ENCODE measurements at regions not wholly inside any gene's neighbourhood (a gene's known extent, or its start where the extent isn't known, plus 50 kb on each side); places are given as distances from the start of the nearest gene placed in this dataset.

DNA sequence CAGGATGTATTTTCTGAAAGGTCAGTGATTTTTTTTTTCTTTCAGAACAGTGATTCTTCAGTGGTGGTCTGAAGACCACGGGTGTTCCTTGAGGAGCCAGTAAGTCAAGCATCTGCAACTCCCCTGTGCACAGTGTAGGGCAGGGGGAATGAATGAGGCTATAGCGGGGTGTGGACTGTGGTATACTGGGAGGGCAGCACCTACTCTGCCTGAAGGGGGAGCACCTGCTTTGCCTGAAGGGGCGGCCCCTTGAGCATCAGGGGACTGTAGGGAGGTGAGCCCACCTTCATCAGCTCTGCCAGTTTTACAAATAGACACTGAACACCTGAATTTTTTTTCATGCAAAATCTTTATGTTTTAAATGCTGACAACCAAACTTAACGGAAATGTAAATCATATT, 77.5 kb upstream of the RIPOR2 start:
- no peak for DNase-seq

DNA sequence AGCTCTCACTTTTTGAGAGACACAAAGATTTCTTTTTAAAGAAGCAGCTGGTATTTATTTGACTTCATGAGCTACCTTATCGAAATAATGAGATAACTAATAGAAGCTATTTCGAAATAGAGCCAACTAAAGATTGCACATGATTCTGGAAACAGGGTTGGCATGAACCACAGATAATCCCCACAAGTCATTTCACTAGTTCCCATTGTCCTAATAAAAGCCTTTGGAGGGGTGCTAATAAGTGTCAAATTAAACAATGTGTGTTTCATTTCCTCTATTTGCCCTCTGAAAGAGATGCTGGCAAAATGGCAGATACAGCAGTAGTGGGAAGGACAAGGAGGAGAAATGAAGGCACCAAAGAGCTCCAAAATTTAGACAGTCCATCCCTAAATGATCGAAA, 78.6 kb upstream of the RIPOR2 start:
- DNase-seq, result no peak

DNA sequence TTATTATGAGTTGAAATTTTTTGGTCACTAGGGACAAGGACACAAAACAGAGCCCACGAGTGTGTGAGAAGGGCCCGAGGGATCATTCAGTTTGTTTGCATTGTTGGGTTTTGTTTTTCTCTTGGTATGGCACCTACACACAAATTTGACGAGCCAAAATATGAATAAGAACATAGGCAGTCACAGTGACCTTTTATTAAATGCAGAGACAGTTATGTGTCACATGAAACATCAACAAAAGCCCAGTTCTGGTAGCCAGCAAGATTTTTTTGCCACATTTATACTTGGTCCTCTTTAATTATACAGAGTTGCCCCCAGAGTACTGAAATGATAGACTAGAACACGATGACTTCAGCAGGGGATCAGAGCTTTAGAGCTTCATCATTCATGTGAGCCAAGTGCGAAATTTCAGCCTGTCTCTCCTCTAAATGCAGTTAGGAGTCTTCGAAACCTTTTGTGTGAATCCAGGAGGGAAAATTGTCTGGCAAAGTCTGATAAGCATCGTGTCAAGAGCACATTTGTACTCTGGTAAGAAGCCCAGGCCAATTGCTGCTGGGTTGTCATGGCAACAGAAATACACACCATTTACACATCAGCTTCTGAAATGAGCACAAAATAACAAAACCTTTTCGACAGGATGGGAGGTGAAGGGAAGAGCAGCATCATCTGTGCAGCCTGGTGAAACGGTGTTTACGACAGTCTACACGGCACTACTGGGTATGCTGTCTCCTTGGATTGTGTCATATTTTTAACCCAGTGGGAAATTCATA, 79.2 kb upstream of the RIPOR2 start:
- no peak for DNase-seq

GRCh38 chr6:25016014-25016720, 80.4 kb upstream of the RIPOR2 start:
- no peak for DNase-seq

DNA sequence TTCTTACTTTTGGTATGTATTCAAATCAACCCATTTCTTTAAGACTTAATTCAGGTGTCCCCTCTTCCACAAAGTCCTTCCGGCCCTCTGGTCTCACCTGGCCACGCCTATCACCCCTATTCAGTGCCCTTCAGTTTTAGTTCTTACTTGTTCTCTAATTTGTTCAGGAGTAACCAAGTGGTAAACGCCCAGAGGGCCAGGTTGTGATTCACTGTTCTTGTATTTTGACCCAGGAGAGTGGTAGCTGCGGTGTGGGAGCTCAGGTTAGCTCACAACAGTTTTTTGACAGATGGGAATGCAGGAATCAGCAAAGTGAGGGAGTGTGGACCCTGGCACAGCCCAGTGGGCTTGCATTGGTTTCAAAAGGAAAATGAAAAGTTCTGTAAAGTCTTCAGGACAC, 81.7 kb upstream of the RIPOR2 start:
- DNase-seq, result no peak

DNA sequence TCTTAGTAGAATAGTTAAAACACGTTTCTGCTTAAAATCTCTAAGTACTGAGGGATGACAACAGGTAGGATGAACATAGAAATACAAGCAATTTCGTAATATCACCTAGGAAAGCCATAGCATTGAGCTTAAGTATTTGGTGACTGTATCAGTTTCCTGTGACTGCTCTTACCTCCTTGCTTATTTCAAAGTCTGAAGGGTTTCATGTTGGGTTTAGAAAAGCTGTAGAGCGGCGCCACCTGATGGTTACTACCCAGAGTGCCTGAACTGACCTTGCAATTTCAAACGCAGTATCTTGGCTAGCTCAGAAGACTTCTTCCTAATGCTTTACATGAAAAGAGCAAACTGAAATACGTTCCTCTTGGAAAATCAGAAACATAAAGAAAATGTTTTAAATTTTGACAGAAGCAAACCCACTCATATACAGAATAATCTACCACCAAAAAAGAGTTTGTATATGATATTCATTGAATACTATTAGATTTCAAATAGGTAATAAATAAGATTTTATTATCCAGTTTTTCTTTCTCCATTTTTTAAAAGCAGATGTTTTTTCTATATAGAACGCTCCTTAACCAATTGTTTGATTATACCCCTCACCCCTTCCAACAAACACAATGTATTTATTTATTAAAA, 82.3 kb upstream of the RIPOR2 start:
- peak; percentile 70 to 78 for DNase-seq

DNA sequence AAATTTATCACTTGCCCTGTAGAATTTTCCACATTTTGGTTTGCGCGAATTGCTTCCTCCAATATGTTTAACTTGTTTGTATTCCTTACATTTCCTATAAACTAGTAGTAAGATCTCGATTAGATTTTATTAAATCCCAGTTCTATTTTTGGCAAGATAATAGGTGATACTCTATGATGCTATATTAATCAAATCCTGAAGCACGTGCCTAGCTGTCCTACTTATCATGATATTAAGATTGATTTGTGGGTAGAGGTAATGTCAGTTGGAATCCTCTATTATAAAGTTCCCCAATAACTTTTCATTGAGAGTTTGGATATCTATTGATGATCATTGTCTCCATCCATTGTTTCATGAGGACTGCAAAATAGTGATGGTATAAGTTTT, 82.8 kb upstream of the RIPOR2 start:
- DNase-seq, result no peak

DNA sequence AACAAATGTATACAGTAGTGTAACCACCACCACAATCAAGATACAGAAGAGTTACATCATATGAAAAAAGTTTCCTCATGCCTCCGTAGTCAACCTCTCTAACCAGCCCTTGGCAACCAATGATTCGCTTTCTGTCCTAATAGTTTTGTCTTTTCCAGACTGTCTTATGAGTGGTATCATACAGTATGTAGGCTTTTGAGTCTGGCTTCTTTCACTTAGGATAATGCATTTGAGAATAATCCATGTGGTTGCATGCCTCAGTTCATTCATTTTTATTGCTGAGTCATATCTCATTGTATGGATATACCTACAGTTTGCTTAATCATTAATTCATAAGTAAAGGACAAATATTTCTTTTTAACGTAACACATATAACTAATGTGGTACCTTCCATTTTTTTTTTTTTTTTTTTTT, 86.4 kb upstream of the RIPOR2 start:
- no peak for DNase-seq

- no peak for DNase-seq
Observed at GRCh38 chr6:25023781-25024180, 88.0 kb upstream of the RIPOR2 start.

GRCh38 chr6:25024821-25025220, 89.1 kb upstream of the RIPOR2 start:
- no peak for DNase-seq

- DNase-seq, result no peak
Observed at GRCh38 chr6:25025248-25025918, 89.6 kb upstream of the RIPOR2 start.

- DNase-seq, result no peak
Observed at GRCh38 chr6:25025919-25026301, 90.2 kb upstream of the RIPOR2 start.

- DNase-seq, result no peak
Observed at GRCh38 chr6:25026723-25027122, 91.0 kb upstream of the RIPOR2 start.

- peak; percentile 58 to 75 for DNase-seq
Observed at GRCh38 chr6:25027221-25027916, 91.6 kb upstream of the RIPOR2 start.

DNA sequence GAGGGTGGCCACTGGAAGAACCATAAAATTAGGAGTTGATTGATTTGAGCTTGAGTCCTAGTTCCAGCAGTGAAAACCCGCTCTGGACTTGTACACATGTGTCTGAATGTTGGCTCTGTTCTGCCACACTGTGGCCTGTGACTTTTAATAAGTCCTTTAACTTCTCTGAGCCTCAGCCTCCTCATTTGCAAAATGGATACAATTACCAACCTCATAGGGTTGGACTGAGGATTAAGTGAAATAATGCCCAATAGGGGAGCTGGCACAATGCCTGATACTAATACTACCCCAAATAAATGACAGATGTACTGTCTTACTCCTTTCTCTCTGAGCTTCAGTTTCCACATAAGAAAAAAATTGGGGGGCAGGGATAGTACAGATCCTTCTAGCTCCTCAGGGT, 92.6 kb upstream of the RIPOR2 start:
- DNase-seq, result no peak

GRCh38 chr6:25032934-25033333, 97.2 kb upstream of the RIPOR2 start:
- DNase-seq, result no peak

DNA sequence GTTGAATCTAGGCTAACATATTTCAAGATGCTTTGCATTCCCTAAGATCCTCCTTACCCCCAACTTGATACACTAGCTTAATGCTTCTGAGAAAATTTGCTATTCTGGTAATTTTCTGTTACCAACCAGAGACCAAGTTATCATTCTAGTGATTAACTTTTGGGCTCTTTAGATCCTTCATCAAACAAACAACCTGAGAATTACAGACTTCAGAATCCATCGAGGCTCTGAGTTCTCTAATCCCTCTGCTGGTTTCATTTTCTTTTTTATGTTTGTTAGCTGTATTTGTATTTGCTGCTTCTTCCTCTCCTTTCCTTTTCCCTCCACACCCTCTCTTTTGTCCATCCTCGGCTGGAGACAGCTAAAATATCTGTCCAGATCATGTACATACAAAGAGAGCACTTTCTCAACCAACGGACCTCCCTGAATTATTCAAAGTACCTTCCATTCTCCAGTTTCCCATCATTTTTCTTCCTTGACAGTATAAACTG, 98.7 kb upstream of the RIPOR2 start:
- no peak for DNase-seq

GRCh38 chr6:25035174-25035511, 99.4 kb upstream of the RIPOR2 start:
- DNase-seq, result no peak

- no peak for DNase-seq
Observed at GRCh38 chr6:25035512-25036435, 100.0 kb upstream of the RIPOR2 start.

GRCh38 chr6:25036461-25036860, 100.7 kb upstream of the RIPOR2 start:
- DNase-seq, result no peak

- no peak for DNase-seq
Observed at GRCh38 chr6:25038300-25038699, 102.5 kb upstream of the RIPOR2 start.

DNA sequence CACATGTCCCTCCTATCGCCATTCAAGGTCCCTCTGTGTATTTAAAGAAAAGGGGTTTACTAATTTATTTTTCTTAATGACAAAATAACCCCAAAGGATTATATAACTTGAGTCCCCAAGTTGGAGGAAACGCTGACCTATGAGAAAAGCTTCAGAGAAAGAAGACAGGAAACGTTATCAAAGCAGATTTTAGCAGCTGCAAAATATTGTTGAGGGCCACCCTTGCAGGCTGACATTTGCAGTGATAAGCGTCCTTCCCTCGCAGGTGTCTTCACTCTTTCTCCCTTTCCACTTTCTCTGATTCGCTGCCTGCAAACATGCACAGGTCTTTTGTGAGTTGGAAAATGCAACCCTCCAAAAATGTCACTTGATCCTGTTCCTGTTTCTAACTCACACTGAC, 103.2 kb upstream of the RIPOR2 start:
- no peak for DNase-seq

All from stimulated activated CD4-positive, alpha-beta T cell treated with anti-CD3 and anti-CD28 coated beads, Interleukin-4, amount 100 ng/mL, for 4 hours (primary cell).